Mesenchymal stem cell (in vitro differentiated cells and primary cell): ENCODE measurements at regions not wholly inside any gene's neighbourhood (a gene's known extent, or its start where the extent isn't known, plus 50 kb on each side); places are given as distances from the start of the nearest gene placed in this dataset.

ENCODE experiments used
- DNase-seq: peaks from one replicate; pipeline ENCODE4 v3.0.0-alpha.2; 2013
- H2AFZ ChIP-seq: one replicate; pipeline ENCODE4 v1.6.1; 2013; ENCODE audit warnings: low read depth, mild to moderate bottlenecking, control low read depth, inconsistent platforms, low read length, moderate library complexity
- H2AK5ac ChIP-seq: 2 replicates; pipeline ENCODE4 v1.6.1; 2013; ENCODE audit warnings: low read length, moderate library complexity, mild to moderate bottlenecking, inconsistent platforms; ENCODE audit not compliant: severe bottlenecking
- H2BK120ac ChIP-seq: one replicate; pipeline ENCODE4 v1.6.1; 2013; ENCODE audit warnings: low read depth, mild to moderate bottlenecking, inconsistent platforms, low read length, moderate library complexity
- H2BK12ac ChIP-seq, 2 experiments: one replicate each; pipeline ENCODE4 v1.6.1; 2013; ENCODE audit warnings: inconsistent platforms in 2 of 2, low read length in 2 of 2, mild to moderate bottlenecking in 2 of 2, moderate library complexity in 2 of 2, control low read depth in 1 of 2
- H2BK15ac ChIP-seq: one replicate; pipeline ENCODE4 v1.6.1; 2013; ENCODE audit warnings: mild to moderate bottlenecking, low read depth, inconsistent platforms; ENCODE audit not compliant: poor library complexity, severe bottlenecking
- H2BK5ac ChIP-seq: 2 replicates; pipeline ENCODE4 v1.6.1; 2013; ENCODE audit warnings: low read depth, mild to moderate bottlenecking, low read length, control low read depth, inconsistent platforms; ENCODE audit not compliant: poor library complexity, severe bottlenecking
- H3K14ac ChIP-seq, 2 experiments: one replicate each; pipeline ENCODE4 v1.6.1; 2013; ENCODE audit warnings: inconsistent platforms in 2 of 2, low read length in 2 of 2, control low read depth in 1 of 2, mild to moderate bottlenecking in 1 of 2, moderate library complexity in 1 of 2
- H3K18ac ChIP-seq, 2 experiments: one replicate each; pipeline ENCODE4 v1.6.1; 2013; ENCODE audit warnings: inconsistent platforms in 2 of 2, low read length in 2 of 2, control low read depth in 1 of 2, low read depth in 1 of 2, mild to moderate bottlenecking in 1 of 2
- H3K23ac ChIP-seq, 2 experiments: one replicate each; pipeline ENCODE4 v1.6.1; 2013; ENCODE audit warnings: inconsistent platforms in 2 of 2, low read length in 2 of 2, mild to moderate bottlenecking in 2 of 2, moderate library complexity in 2 of 2, control low read depth in 1 of 2
- H3K27ac ChIP-seq: 2 replicates; pipeline ENCODE4 v1.5.1; 2013; ENCODE audit warnings: mild to moderate bottlenecking, moderate library complexity, low read length, control low read depth, inconsistent platforms; ENCODE audit not compliant: poor library complexity, severe bottlenecking
- H3K27me3 ChIP-seq, 2 experiments: 2 replicates each; pipeline versions ENCODE4 v1.6.1 to v1.7.0; 2013; ENCODE audit warnings: low read length in 2 of 2, mild to moderate bottlenecking in 2 of 2, moderate library complexity in 2 of 2, control low read depth in 1 of 2, inconsistent platforms in 1 of 2; ENCODE audit not compliant: control insufficient read depth in 1 of 2, insufficient read depth in 1 of 2
- H3K36me3 ChIP-seq, 2 experiments: 2 replicates each; pipeline versions ENCODE4 v1.6.1 to v1.7.0; 2013; ENCODE audit warnings: low read length in 2 of 2, control low read depth in 1 of 2, inconsistent platforms in 1 of 2, low read depth in 1 of 2, mild to moderate bottlenecking in 1 of 2; ENCODE audit not compliant: insufficient read depth in 2 of 2, control insufficient read depth in 1 of 2
- H3K4ac ChIP-seq, 2 experiments: one replicate each; pipeline ENCODE4 v1.6.1; 2013; ENCODE audit warnings: inconsistent platforms in 2 of 2, low read length in 2 of 2, mild to moderate bottlenecking in 2 of 2, moderate library complexity in 2 of 2, control low read depth in 1 of 2, low read depth in 1 of 2
- H3K4me1 ChIP-seq: 2 replicates; pipeline ENCODE4 v1.6.1; 2013; ENCODE audit warnings: low read depth, low read length, control low read depth; ENCODE audit not compliant: control insufficient read depth, insufficient read depth
- H3K4me2 ChIP-seq: 2 replicates; pipeline ENCODE4 v1.6.1; 2013; ENCODE audit warnings: low read length, mild to moderate bottlenecking, inconsistent platforms; ENCODE audit not compliant: poor library complexity, severe bottlenecking
- H3K4me3 ChIP-seq, 2 experiments: 2 replicates each; pipeline versions ENCODE4 v1.5.1 to v1.7.0; 2013; ENCODE audit warnings: low read length in 2 of 2, mild to moderate bottlenecking in 2 of 2, control low read depth in 1 of 2, low read depth in 1 of 2; ENCODE audit not compliant: insufficient read depth in 1 of 2
- H3K79me1 ChIP-seq: replicated peaks from 2 replicates; pipeline ENCODE4 v1.6.1; 2013; ENCODE audit warnings: mild to moderate bottlenecking, control low read depth, low read length, inconsistent platforms; ENCODE audit not compliant: poor library complexity, severe bottlenecking
- H3K9ac ChIP-seq: 2 replicates; pipeline ENCODE4 v1.7.0; 2013; ENCODE audit warnings: mild to moderate bottlenecking, low read length, moderate library complexity
- H3K9me3 ChIP-seq: 2 replicates; pipeline ENCODE4 v1.7.0; 2013; ENCODE audit warnings: mild to moderate bottlenecking, low read length; ENCODE audit not compliant: control insufficient read depth
- H4K8ac ChIP-seq: one replicate; pipeline ENCODE4 v1.6.1; 2013; ENCODE audit warnings: inconsistent platforms, mild to moderate bottlenecking, low read length, moderate library complexity
- H4K91ac ChIP-seq: one replicate; pipeline ENCODE4 v1.6.1; 2013; ENCODE audit warnings: mild to moderate bottlenecking, low read length, inconsistent platforms
- WGBS: methylation state at CpG from one replicate; pipeline ENCODE4 v1.1.7; 2013; ENCODE audit warnings: mixed read lengths; 5-methylcytosine and 5-hydroxymethylcytosine counted together

DNA sequence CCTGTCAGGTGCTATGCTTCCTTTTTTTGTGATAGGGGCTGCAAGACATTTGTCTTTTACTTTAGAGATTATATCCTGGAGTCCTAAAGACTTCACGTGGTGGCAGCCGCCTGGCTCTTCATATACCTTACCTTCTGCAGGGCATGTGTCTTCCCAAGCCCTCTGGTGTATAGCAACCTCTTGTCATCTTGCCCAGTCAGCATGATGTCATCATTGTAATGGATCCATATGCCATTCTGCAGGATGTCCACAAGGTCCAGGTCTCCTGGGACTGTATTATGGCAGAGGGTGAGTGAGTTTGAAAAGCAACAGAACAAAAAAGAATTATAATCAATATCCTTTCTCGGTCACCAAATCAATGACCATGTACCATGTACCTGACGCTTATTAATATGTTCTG is 82.2 kb upstream of the SCOC start:
- DNase-seq: no peak
- H3K4ac ChIP-seq: no peak overlapping the region

DNA sequence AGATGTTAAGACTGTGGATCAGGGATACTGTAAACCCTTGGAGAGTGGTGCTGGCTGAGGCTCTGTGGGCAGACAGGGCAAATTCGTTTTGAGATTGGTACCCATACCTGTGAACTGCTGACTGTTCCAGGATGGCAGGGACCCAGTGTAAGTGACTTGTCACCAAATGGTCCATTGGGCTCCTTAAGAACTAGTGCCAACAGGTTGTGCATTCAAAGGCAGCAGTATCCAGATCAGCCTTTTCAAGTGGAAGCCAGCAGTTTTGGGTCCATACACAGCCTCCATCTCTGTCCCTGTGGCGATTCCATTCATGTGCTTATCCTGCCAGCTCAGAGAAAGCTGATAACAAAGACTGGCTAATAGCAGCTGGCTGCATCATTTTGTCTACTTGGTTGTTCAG is 84.0 kb upstream of the SCOC start:
- no peaks in the 10 kb centered on the region for H3K4me1 ChIP-seq
- no peaks in the 10 kb centered on the region for H3K79me1 ChIP-seq
- H3K18ac ChIP-seq: no peak overlapping the region
- H3K9ac ChIP-seq: no peak overlapping the region
- no peak for DNase-seq
- H3K27me3 ChIP-seq: peaks cover 0 to 8% of the 10 kb centered on the region in 2 experiments
- H2BK12ac ChIP-seq: no peak overlapping the region
- no peaks in the 10 kb centered on the region for H3K9me3 ChIP-seq
- H2BK15ac ChIP-seq: no peak overlapping the region
- H4K8ac ChIP-seq: no peak overlapping the region
- no peak overlapping the region for H3K23ac ChIP-seq
- H2BK120ac ChIP-seq: no peak overlapping the region
- no peak overlapping the region for H2AK5ac ChIP-seq
- no peak overlapping the region for H2BK5ac ChIP-seq
- H4K91ac ChIP-seq: no peak overlapping the region
- no peak overlapping the region for H3K4me3 ChIP-seq
- 91% methylated on average over 2 of the region's 2 CpGs for WGBS
- H3K4me2 ChIP-seq: no peak overlapping the region
- H3K27ac ChIP-seq: no peak overlapping the region
- H2AFZ ChIP-seq: no peak overlapping the region
- H3K14ac ChIP-seq: no peak overlapping the region
- H3K4ac ChIP-seq: no peak overlapping the region
- H3K36me3 ChIP-seq: no peaks in the 10 kb centered on the region

More for the DNA sequence above, 82.2 kb upstream of the SCOC start:
- Histone ChIP-seq H2AFZ (no peak overlapping the region), H2BK15ac (no peak overlapping the region), H3K27ac (no peak overlapping the region), H2BK12ac (no peak overlapping the region), H3K18ac (no peak overlapping the region), H2BK120ac (no peak overlapping the region), H3K23ac (no peak overlapping the region), H4K8ac (no peak overlapping the region), H2BK5ac (no peak overlapping the region), H3K4me2 (no peak overlapping the region), H3K4me1 (no peaks in the 10 kb centered on the region), H3K4me3 (no peak overlapping the region), H4K91ac (no peak overlapping the region), H3K9me3 (no peaks in the 10 kb centered on the region), H2AK5ac (no peak overlapping the region), H3K79me1 (no peaks in the 10 kb centered on the region), H3K36me3 (no peaks in the 10 kb centered on the region), H3K14ac (no peak overlapping the region), H3K9ac (no peak overlapping the region), H3K27me3 (no peaks in the 10 kb centered on the region)
- WGBS: 87% methylated on average over 4 of the region's 4 CpGs

DNA sequence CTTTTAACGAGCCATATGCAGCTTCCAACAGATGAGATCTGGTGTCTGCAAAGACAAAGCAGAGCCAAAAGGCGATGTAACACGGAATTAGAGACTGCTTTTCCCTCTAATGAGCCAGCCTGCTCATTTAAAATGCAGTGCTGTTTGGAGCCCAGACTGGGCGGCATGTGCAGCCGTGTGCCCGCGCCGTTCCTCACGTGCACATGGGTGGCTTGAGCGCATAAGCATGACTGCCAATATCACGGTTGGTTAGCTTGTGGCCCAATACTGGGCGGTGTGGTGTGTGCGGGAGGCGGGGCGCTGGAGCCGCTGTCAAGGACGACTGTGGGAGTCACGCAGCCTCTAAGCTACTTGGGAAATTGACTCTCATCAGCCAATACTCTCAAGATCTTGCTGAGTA is 87.0 kb upstream of the SCOC start:
- Histone ChIP-seq H3K27me3 (peaks cover 0 to 10% of the 10 kb centered on the region in 2 experiments), H3K4me3 (peak overlapping the region in 1 of 2 experiments; percentile 59), H4K91ac (no peak overlapping the region), H4K8ac (no peak overlapping the region), H3K18ac (no peak overlapping the region), H2BK5ac (no peak overlapping the region), H3K4me2 (no peak overlapping the region), H3K27ac (no peak overlapping the region), H3K23ac (no peak overlapping the region), H3K9me3 (no peaks in the 10 kb centered on the region), H3K9ac (peak overlapping the region; percentile 7), H3K4me1 (no peaks in the 10 kb centered on the region), H2BK120ac (no peak overlapping the region), H2AFZ (no peak overlapping the region), H2BK15ac (no peak overlapping the region), H3K36me3 (no peaks in the 10 kb centered on the region), H3K4ac (no peak overlapping the region), H3K14ac (no peak overlapping the region), H3K79me1 (no peaks in the 10 kb centered on the region), H2BK12ac (no peak overlapping the region), H2AK5ac (no peak overlapping the region)
- no peak for DNase-seq
- WGBS: 92% methylated on average over 17 of the region's 18 CpGs

DNA sequence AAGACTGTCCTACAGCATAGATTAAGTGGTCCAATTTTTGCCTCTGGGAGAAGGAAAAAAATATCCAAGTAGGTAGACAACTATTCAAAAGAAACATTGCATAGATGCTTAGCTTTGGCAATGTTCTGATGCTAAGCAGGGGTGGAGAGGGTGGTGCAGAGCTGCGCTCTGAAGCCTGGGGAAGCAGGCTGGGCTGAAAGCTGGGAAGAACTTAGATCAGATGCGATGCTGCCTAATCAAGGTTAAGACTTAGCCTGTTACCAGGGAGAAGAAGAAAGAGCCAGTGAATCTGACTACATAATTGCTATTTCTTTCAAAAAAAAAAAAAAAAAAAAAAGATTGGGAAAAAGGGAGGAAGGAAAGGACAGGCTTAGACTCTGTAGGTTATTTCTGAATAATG is 89.0 kb upstream of the SCOC start:
- H3K79me1 ChIP-seq: no peaks in the 10 kb centered on the region
- H2BK15ac ChIP-seq: no peak overlapping the region
- no peak overlapping the region for H4K8ac ChIP-seq
- peaks cover 0 to 10% of the 10 kb centered on the region in 2 experiments for H3K27me3 ChIP-seq
- no peak overlapping the region for H3K4ac ChIP-seq
- no peak overlapping the region for H3K23ac ChIP-seq
- no peak for DNase-seq
- no peak overlapping the region for H2BK12ac ChIP-seq
- no peak overlapping the region for H3K14ac ChIP-seq
- H2AFZ ChIP-seq: no peak overlapping the region
- no peak overlapping the region for H3K4me2 ChIP-seq
- no peak overlapping the region for H2BK5ac ChIP-seq
- H3K4me1 ChIP-seq: no peaks in the 10 kb centered on the region
- no peak overlapping the region for H2BK120ac ChIP-seq
- no peak overlapping the region for H2AK5ac ChIP-seq
- H3K9ac ChIP-seq: no peak overlapping the region
- 91% methylated on average over 1 of the region's 2 CpGs for WGBS
- no peaks in the 10 kb centered on the region for H3K36me3 ChIP-seq
- H3K9me3 ChIP-seq: no peaks in the 10 kb centered on the region
- no peak overlapping the region for H3K4me3 ChIP-seq
- H4K91ac ChIP-seq: no peak overlapping the region
- no peak overlapping the region for H3K27ac ChIP-seq
- H3K18ac ChIP-seq: no peak overlapping the region
